Kidney glomerular epithelial cell (primary cell): ENCODE measurements at regions not wholly inside any gene's neighbourhood (a gene's known extent, or its start where the extent isn't known, plus 50 kb on each side); places are given as distances from the start of the nearest gene placed in this dataset.

Source experiments
- DNase-seq: peaks from one replicate; lab custom pipeline; 2025; lab: John Stamatoyannopoulos, UW

GRCh38 chr20:23167431-23167830 is 81.3 kb upstream of the CD93 start:
- no peak for DNase-seq

- DNase-seq = no peak
Measured at GRCh38 chr20:23166563-23166962, 80.4 kb upstream of the CD93 start.

- DNase-seq = no peak
Measured at GRCh38 chr20:23165964-23166363, 79.8 kb upstream of the CD93 start.

GRCh38 chr20:23165307-23165750 is 79.2 kb upstream of the CD93 start:
- DNase-seq = no peak

GRCh38 chr20:23164176-23164601 is 78.1 kb upstream of the CD93 start:
- DNase-seq = no peak

GRCh38 chr20:23163562-23163961 is 77.4 kb upstream of the CD93 start:
- DNase-seq = no peak

- DNase-seq = no peak
Measured at GRCh38 chr20:23162887-23163286, 76.8 kb upstream of the CD93 start.

- DNase-seq = no peak
Measured at GRCh38 chr20:23161968-23162696, 76.0 kb upstream of the CD93 start.

GRCh38 chr20:23161244-23161891 is 75.2 kb upstream of the CD93 start:
- DNase-seq = no peak

GRCh38 chr20:23160536-23161243 is 74.6 kb upstream of the CD93 start:
- no peak for DNase-seq

GRCh38 chr20:23159947-23160318 is 73.8 kb upstream of the CD93 start:
- no peak for DNase-seq

GRCh38 chr20:23159256-23159946 is 73.3 kb upstream of the CD93 start:
- no peak for DNase-seq

GRCh38 chr20:23157734-23158133 is 71.6 kb upstream of the CD93 start:
- DNase-seq = no peak

- DNase-seq = no peak
Measured at GRCh38 chr20:23156842-23157423, 70.8 kb upstream of the CD93 start.

GRCh38 chr20:23156170-23156841 is 70.2 kb upstream of the CD93 start:
- peak; percentile 16 for DNase-seq

GRCh38 chr20:23155141-23155590 is 69.0 kb upstream of the CD93 start:
- no peak for DNase-seq

GRCh38 chr20:23153696-23154341 is 67.7 kb upstream of the CD93 start:
- no peak for DNase-seq

- DNase-seq = no peak
Measured at GRCh38 chr20:23152902-23153301, 66.8 kb upstream of the CD93 start.

GRCh38 chr20:23152308-23152892 is 66.3 kb upstream of the CD93 start:
- DNase-seq = no peak

GRCh38 chr20:23151885-23152284 is 65.8 kb upstream of the CD93 start:
- no peak for DNase-seq
